Osteoblast (primary cell): ENCODE measurements at regions not wholly inside any gene's neighbourhood (a gene's known extent, or its start where the extent isn't known, plus 50 kb on each side); places are given as distances from the start of the nearest gene placed in this dataset.
A peak's percentile ranks its signal among the peaks of the same experiment; 100 is the strongest.

ENCODE experiments used
- DNase-seq: peaks from one replicate; pipeline ENCODE4 v3.0.0; 2011; ENCODE audit warnings: low spot score, mixed read lengths; ENCODE audit not compliant: insufficient read length; ENCODE audit errors: missing footprints
- H2AFZ ChIP-seq: 2 replicates; pipeline ENCODE4 v1.6.0; 2011; ENCODE audit warnings: mild to moderate bottlenecking, low read length
- H3K27ac ChIP-seq: 2 replicates; pipeline ENCODE4 v1.5.1; 2011; ENCODE audit warnings: mild to moderate bottlenecking, low read depth, low read length, moderate library complexity
- H3K27me3 ChIP-seq: 2 replicates; pipeline ENCODE4 v1.6.0; 2012; ENCODE audit warnings: mild to moderate bottlenecking, control low read depth, inconsistent platforms, low read length, moderate library complexity; ENCODE audit not compliant: insufficient read depth
- H3K36me3 ChIP-seq: 2 replicates; pipeline ENCODE4 v1.5.1; 2011; ENCODE audit warnings: mild to moderate bottlenecking, low read length, control low read depth, moderate library complexity; ENCODE audit not compliant: insufficient read depth
- H3K4me1 ChIP-seq: 2 replicates; pipeline ENCODE4 v1.5.1; 2011; ENCODE audit warnings: mild to moderate bottlenecking, low read length, control low read depth, moderate library complexity; ENCODE audit not compliant: insufficient read depth
- H3K4me2 ChIP-seq: 2 replicates; pipeline ENCODE4 v1.6.0; 2011; ENCODE audit warnings: mild to moderate bottlenecking, low read length; ENCODE audit not compliant: insufficient read depth
- H3K4me3 ChIP-seq: fragments of 200-600 bp; sonication (generic); 3 replicates; pipeline ENCODE4 v1.5.1; 2012; ENCODE audit warnings: mild to moderate bottlenecking, low read length, inconsistent platforms; ENCODE audit not compliant: insufficient read depth
- H3K79me2 ChIP-seq: 2 replicates; pipeline ENCODE4 v1.6.0; 2012; ENCODE audit warnings: mild to moderate bottlenecking, low read length, control low read depth, inconsistent platforms; ENCODE audit not compliant: insufficient read depth
- H3K9me3 ChIP-seq: 2 replicates; pipeline ENCODE4 v1.5.1; 2011; ENCODE audit warnings: low read depth, low read length, control low read depth
- H4K20me1 ChIP-seq: 2 replicates; pipeline ENCODE4 v1.6.0; 2012; ENCODE audit warnings: mild to moderate bottlenecking, low read length, control low read depth; ENCODE audit not compliant: insufficient read depth
- CTCF ChIP-seq: IDR thresholded peaks from 2 replicates; pipeline ENCODE4 v1.5.1; 2011; ENCODE audit warnings: mild to moderate bottlenecking, low read depth, low read length, moderate library complexity; ENCODE audit errors: extremely low read depth

DNA sequence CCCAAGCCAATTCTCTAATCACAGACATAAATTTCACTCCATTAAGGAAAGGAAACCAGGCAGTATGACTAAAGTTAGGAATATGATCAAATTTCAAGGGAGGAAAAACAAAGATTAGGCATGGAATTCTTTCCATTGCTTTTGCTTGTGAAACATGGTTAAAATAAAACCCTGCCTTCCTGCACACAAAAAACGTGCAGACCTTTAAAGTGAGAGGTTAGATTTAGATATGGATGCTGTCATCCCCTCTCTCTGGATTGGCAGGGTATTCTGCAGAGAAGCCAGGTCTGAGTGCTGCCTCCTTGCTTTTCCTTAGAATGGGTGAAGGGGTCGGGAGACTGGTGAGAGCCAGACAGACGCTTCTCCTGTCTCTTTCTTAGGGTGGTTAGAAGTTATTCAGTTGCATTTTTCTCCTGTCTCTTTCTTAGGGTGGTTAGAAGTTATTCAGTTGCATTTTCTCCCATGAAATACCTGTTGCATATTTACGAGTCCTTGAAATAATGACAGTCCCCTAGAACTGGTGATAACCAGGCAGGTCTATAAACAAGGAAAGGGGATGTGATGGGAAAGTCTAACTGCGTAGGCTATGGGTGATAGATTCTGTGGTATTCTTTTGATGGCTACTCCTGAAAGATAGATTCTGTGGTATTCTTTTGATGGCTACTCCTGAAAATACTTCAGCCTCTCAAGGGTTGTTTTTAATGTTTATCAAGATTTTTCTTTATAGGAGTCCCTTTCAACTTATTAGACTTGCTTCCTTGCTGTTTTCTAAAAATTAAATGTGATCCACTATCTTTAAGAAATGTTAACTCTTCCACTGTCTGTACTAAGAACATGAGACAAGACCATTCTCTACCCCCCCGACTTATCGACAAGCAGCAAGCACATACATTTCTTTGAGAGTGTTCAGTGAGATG, 163.6 kb downstream of the SPRY1 start:
- H3K79me2 ChIP-seq = no peaks in the 10 kb centered on the region
- no peaks in the 10 kb centered on the region for H4K20me1 ChIP-seq
- H3K4me1 ChIP-seq = peaks cover 33% of the 10 kb centered on the region
- H2AFZ ChIP-seq = peak overlapping the region; percentile 46
- no peak for DNase-seq
- H3K4me3 ChIP-seq = peak overlapping the region; percentile 38
- peak overlapping the region; percentile 66 for H3K4me2 ChIP-seq
- no peaks in the 10 kb centered on the region for H3K27me3 ChIP-seq
- no peak for TF ChIP-seq CTCF
- no peaks in the 10 kb centered on the region for H3K36me3 ChIP-seq
- H3K27ac ChIP-seq = no peak overlapping the region
- no peaks in the 10 kb centered on the region for H3K9me3 ChIP-seq

- DNase-seq = no peak
- no peaks in the 10 kb centered on the region for H3K9me3 ChIP-seq
- H3K27ac ChIP-seq = no peak overlapping the region
- no peaks in the 10 kb centered on the region for H4K20me1 ChIP-seq
- H3K4me3 ChIP-seq = no peak overlapping the region
- no peaks in the 10 kb centered on the region for H3K27me3 ChIP-seq
- no peak overlapping the region for H2AFZ ChIP-seq
- peaks cover 20% of the 10 kb centered on the region for H3K4me1 ChIP-seq
- no peaks in the 10 kb centered on the region for H3K79me2 ChIP-seq
- H3K36me3 ChIP-seq = no peaks in the 10 kb centered on the region
- H3K4me2 ChIP-seq = no peak overlapping the region
- no peak for TF ChIP-seq CTCF
Observed at GRCh38 chr4:123561525-123561924, 164.9 kb downstream of the SPRY1 start.

- H4K20me1 ChIP-seq = no peaks in the 10 kb centered on the region
- H3K79me2 ChIP-seq = no peaks in the 10 kb centered on the region
- no peak for DNase-seq
- H3K27me3 ChIP-seq = no peaks in the 10 kb centered on the region
- no peak overlapping the region for H3K4me3 ChIP-seq
- no peak overlapping the region for H3K27ac ChIP-seq
- H2AFZ ChIP-seq = no peak overlapping the region
- no peaks in the 10 kb centered on the region for H3K9me3 ChIP-seq
- no peak overlapping the region for H3K4me2 ChIP-seq
- no peak for TF ChIP-seq CTCF
- H3K36me3 ChIP-seq = no peaks in the 10 kb centered on the region
- peaks cover 19% of the 10 kb centered on the region for H3K4me1 ChIP-seq
Observed at GRCh38 chr4:123562994-123563750, 166.6 kb downstream of the SPRY1 start.
